ENCODE measurements at regions not wholly inside any gene's neighbourhood (a gene's known extent, or its start where the extent isn't known, plus 50 kb on each side); places are given as distances from the start of the nearest gene placed in this dataset.

DNA sequence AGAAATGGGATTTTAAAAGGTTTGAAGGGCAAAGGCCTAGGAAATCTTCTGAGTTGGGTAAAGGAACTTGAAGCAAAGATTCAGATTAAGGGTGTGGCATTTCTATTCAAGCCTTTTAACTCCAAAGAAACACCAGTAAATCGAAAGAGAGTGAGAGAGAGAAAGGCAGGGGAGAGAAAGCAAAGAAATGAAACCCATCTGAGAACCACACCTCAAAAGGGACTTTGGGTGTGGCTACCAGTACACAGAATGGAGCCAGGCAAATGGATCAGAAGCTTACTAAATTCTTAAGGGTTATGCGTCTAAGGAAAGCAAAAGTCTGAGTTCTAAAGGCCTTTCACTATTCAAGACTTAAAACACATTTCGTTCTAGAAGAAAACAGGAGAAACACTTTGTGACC is 277.4 kb downstream of the BCL11B start:
- WGBS, 2 experiments (ENCODE audit: insufficient coverage in 1 of 2, insufficient read length in 1 of 2) = 91 to 94% methylated on average over 3 of the region's 3 CpGs
- no peaks in the 10 kb centered on the region for H3K36me3 ChIP-seq (ENCODE audit: control insufficient read depth, insufficient read depth, low read length)
- DNase-seq = peak; percentile 7
- TF ChIP-seq, protein P1, sequence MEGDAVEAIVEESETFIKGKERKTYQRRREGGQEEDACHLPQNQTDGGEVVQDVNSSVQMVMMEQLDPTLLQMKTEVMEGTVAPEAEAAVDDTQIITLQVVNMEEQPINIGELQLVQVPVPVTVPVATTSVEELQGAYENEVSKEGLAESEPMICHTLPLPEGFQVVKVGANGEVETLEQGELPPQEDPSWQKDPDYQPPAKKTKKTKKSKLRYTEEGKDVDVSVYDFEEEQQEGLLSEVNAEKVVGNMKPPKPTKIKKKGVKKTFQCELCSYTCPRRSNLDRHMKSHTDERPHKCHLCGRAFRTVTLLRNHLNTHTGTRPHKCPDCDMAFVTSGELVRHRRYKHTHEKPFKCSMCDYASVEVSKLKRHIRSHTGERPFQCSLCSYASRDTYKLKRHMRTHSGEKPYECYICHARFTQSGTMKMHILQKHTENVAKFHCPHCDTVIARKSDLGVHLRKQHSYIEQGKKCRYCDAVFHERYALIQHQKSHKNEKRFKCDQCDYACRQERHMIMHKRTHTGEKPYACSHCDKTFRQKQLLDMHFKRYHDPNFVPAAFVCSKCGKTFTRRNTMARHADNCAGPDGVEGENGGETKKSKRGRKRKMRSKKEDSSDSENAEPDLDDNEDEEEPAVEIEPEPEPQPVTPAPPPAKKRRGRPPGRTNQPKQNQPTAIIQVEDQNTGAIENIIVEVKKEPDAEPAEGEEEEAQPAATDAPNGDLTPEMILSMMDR (conservative IDR thresholded peaks at IDR 0.05) = no peak
- H3K4me3 Mint-ChIP-seq = no peak overlapping the region
- H3K27ac Mint-ChIP-seq = no peak overlapping the region
- H3K27ac ChIP-seq (ENCODE audit: low read depth, low read length) = no peak overlapping the region
- H3K36me3 Mint-ChIP-seq (ENCODE audit: low read depth) = no peaks in the 10 kb centered on the region
- no peaks in the 10 kb centered on the region for H3K9me3 Mint-ChIP-seq
- H3K9ac ChIP-seq (ENCODE audit: extremely low read depth, low read length, poor library complexity, severe bottlenecking) = no peak overlapping the region
- H3K4me1 Mint-ChIP-seq = peaks cover 9% of the 10 kb centered on the region
- no peak overlapping the region for H3K4me3 ChIP-seq (ENCODE audit: low read length)
- H3K4me1 ChIP-seq (ENCODE audit: control insufficient read depth, insufficient read depth, low read length) = no peaks in the 10 kb centered on the region
- peaks cover 18% of the 10 kb centered on the region for H3K27me3 Mint-ChIP-seq (ENCODE audit: insufficient read depth)
- no peaks in the 10 kb centered on the region for H3K27me3 ChIP-seq (ENCODE audit: control insufficient read depth, insufficient read depth, low read length, poor library complexity, severe bottlenecking)
- H3K9me3 ChIP-seq (ENCODE audit: control insufficient read depth, low read length) = no peaks in the 10 kb centered on the region

DNA sequence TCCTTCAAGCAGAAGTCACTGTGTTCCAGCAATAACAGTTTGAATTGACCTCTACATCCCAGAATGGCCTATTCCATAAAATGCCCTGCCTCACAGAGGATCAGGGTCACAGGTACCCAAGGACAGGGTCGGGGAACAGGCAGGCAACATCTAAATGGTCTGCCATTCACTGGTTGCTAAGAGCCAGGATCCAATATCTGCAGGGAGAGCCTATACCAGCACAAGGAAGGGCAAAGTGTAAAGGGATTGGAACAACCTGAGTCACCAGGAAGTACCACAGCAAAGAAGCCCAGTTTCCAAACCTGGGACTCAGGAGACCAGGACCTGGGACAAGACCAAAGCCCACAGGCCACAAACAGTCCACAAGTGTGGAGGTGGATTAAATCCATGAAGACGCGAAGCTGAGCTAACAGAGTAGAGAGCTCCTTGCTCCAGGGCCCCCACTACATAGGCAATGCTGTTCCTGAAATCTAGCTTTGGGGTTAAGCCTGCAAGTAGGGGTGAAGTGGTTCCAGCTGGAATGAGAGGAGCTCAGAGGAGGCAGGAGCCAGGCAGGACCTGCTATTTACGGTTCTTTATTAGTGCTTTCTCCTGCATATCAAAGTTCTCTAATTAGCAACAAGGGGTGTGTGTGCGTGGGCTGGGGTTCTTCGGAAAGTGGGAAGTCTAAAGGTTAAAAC is 274.3 kb downstream of the BCL11B start:
- H3K36me3 Mint-ChIP-seq (ENCODE audit: low read depth) = no peaks in the 10 kb centered on the region
- Histone ChIP-seq H3K9me3 (ENCODE audit: control insufficient read depth, low read length) (no peaks in the 10 kb centered on the region), H3K27me3 (ENCODE audit: control insufficient read depth, insufficient read depth, low read length, poor library complexity, severe bottlenecking) (no peaks in the 10 kb centered on the region), H3K4me3 (ENCODE audit: low read length) (no peak overlapping the region), H3K4me1 (ENCODE audit: control insufficient read depth, insufficient read depth, low read length) (no peaks in the 10 kb centered on the region), H3K36me3 (ENCODE audit: control insufficient read depth, insufficient read depth, low read length) (no peaks in the 10 kb centered on the region), H3K9ac (ENCODE audit: extremely low read depth, low read length, poor library complexity, severe bottlenecking) (no peak overlapping the region), H3K27ac (ENCODE audit: low read depth, low read length) (no peak overlapping the region)
- WGBS, 2 experiments (ENCODE audit: insufficient coverage in 1 of 2, insufficient read length in 1 of 2) = 91 to 93% methylated on average over 3 to 6 of the region's 6 CpGs
- DNase-seq = peak; percentile 24
- no peak overlapping the region for H3K4me3 Mint-ChIP-seq
- no peak overlapping the region for H3K27ac Mint-ChIP-seq
- H3K9me3 Mint-ChIP-seq = no peaks in the 10 kb centered on the region
- TF ChIP-seq, protein P1 (conservative IDR thresholded peaks at IDR 0.05) = no peak
- H3K27me3 Mint-ChIP-seq (ENCODE audit: insufficient read depth) = peaks cover 16% of the 10 kb centered on the region
- H3K4me1 Mint-ChIP-seq = peaks cover 11% of the 10 kb centered on the region

DNA sequence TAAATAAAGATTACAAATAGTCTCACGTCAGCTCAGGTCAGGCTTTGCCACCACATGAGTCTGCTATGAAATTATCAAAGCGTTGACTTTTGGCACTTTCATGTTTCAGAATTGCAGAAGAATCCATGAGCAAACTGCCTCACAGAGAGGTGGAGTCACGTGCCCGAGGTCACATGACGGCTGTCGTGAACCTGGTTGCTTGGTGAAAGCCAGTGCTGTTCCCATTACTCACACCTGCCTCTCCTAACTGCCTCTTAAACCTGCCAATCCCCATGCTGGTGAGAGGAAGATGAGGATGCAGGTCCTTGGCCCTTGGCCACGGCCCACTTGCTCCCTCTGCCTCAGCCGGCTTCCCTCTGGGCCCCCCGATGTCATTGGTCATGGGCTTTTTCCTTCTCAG is 272.7 kb downstream of the BCL11B start:
- Mint-ChIP-seq H3K4me1 (peaks cover 11% of the 10 kb centered on the region), H3K36me3 (ENCODE audit: low read depth) (no peaks in the 10 kb centered on the region), H3K27ac (no peak overlapping the region), H3K4me3 (no peak overlapping the region), H3K27me3 (ENCODE audit: insufficient read depth) (peaks cover 16% of the 10 kb centered on the region), H3K9me3 (no peaks in the 10 kb centered on the region)
- H3K4me3 ChIP-seq (ENCODE audit: low read length) = no peak overlapping the region
- TF ChIP-seq, protein P1 (conservative IDR thresholded peaks at IDR 0.05) = no peak
- H3K36me3 ChIP-seq (ENCODE audit: control insufficient read depth, insufficient read depth, low read length) = no peaks in the 10 kb centered on the region
- H3K27ac ChIP-seq (ENCODE audit: low read depth, low read length) = no peak overlapping the region
- no peaks in the 10 kb centered on the region for H3K27me3 ChIP-seq (ENCODE audit: control insufficient read depth, insufficient read depth, low read length, poor library complexity, severe bottlenecking)
- DNase-seq = peak; percentile 36
- H3K9me3 ChIP-seq (ENCODE audit: control insufficient read depth, low read length) = no peaks in the 10 kb centered on the region
- 92 to 97% methylated on average over 9 of the region's 9 CpGs for WGBS, 2 experiments (ENCODE audit: insufficient coverage in 1 of 2, insufficient read length in 1 of 2)
- no peaks in the 10 kb centered on the region for H3K4me1 ChIP-seq (ENCODE audit: control insufficient read depth, insufficient read depth, low read length)
- H3K9ac ChIP-seq (ENCODE audit: extremely low read depth, low read length, poor library complexity, severe bottlenecking) = no peak overlapping the region

Data from endodermal cell (in vitro differentiated cells).